Lung microvascular endothelial cell (primary cell): ENCODE measurements at regions not wholly inside any gene's neighbourhood (a gene's known extent, or its start where the extent isn't known, plus 50 kb on each side); places are given as distances from the start of the nearest gene placed in this dataset.

Source experiments
- DNase-seq, 2 donors: peaks; one replicate each; pipeline versions ENCODE4 v3.0.0 to v3.0.0-alpha.2; 2010; ENCODE audit warnings: low read depth in 2 of 2

DNA sequence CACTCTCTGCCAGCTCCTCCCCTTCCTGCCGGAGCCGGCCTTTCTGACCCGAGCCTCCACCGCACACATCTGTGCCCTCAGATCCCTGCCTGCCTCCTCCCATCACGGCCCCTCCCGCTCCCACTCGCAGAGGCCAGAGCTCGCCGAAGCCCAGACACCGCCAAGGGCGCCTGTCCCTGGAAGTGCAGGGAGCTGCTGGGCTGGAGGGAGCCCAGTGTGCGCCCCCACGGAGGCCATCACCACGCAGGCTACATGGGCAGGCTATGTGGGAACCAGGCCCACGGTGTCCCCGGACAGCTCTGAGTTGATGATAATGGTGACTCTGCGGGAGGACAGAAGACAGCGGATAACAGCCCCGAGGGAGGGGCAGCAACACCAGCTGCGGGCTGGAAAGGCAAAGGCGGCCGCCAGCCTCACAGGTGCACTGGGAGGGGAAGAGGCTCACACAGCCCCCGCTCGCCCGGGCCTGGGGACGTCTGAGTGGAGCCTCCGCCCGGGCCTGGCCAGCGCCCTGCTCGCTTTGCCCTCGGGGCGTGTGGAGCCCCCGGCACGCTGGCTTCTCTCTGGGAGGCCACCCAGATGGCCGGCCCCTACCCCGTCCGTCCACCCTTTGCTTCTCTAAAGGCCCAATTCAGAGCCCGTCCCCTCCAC is 154.9 kb downstream of the DLL1 start:
- no peak for DNase-seq

DNA sequence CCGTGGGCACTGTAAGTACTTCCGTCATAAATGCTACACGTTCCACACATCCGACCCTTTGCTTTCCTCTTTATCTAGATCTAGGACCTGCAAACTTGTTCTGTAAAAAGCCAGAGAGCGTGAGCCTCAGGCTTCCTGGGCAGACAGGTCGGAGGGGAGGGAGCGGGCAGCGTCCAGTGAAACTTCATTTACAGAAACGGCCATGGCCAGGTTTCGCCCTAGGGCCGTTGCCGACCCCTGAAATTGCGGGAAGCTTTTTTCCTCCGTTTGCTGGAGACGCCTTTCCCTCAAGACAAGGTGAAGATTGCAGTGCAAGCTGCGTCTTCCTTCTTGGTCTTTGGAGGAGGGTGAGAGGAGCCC is 155.4 kb downstream of the DLL1 start:
- DNase-seq: no peak

DNA sequence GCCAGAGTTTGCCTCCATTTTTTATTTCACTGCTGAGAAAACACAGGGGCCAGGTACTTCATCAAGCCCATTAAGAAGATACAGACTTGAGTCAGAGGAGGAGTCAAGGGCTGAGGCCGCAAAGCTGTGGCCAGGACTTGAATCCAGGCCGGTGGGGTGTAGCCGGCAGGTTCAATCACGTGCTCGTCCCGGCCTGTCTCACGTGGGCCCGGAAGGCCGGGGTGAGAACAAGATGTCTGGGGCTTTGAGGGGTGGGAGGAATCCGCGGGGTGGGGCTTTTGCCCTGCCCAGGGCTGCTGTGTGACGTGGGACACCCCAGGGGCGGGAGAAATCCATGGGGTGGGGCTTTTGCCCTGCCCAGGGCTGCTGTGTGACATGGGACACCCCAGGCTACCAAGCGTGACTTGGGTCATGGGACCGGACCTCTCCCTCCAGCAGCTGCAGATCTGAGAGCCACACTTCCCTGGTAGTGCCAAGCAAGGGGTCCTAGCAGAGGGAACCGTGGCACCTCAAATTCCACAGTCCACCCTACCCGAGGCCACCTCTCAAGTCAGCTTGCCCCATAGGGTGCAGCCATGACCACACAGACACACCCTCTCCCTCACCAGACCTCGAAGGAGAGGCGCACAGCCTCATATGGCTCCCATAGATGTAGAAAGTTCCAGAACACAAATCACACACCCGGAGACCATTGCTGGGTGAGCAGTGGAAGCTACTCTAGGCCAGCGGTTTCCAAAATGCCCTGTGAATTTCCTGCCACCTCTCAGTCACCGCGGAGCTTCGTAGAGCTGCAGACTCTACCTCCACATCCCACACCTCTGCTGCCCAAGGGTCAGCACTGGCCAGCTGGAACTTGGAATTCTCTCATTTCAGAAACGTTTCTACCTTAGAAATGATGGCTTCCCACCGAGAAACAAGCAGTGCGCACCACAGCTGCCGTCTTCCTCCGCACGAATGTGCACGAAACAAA is 156.1 kb downstream of the DLL1 start:
- no peak for DNase-seq

DNA sequence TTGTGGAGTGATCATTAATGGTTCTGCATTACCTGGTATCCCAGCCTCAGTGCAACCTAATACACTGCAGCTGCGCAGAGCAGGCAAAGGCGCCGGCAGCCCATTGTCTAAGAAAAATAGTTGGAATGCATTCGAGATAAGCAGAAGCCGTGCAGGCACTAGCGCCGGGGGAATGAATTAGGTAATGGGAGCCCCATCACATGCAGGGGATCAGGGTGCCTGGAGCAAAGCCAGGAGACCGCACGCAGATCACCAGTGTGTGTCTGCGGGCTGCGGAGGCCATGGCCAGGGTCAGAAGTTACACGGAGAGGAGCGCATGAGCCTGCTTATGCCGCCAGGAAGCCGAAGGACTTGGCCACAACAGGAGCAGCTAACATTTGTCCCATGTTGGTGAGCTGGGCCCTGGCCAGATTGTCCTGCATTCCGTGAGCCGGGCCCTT is 156.8 kb downstream of the DLL1 start:
- no peak for DNase-seq

DNA sequence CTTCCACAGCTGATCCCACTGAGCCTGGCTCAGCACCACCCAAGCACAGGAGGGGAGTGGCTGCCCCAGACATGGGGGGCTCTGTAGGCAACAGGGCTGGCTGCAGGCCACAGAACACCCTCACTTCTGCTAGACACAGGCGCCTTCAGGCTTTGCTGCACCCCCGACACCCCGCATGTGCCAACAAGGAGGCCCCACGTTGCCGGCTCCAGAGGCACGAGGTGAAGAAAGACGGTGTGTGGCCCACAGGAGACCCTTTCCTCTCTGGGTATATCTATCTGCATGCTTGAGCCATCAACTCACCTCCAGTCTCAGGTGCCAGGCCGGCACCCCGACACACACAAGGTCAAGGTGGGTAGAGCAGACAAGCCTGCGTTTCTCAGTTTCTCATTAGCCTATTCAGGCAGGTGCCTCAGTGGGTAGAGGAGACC is 158.3 kb downstream of the DLL1 start:
- DNase-seq: no peak

DNA sequence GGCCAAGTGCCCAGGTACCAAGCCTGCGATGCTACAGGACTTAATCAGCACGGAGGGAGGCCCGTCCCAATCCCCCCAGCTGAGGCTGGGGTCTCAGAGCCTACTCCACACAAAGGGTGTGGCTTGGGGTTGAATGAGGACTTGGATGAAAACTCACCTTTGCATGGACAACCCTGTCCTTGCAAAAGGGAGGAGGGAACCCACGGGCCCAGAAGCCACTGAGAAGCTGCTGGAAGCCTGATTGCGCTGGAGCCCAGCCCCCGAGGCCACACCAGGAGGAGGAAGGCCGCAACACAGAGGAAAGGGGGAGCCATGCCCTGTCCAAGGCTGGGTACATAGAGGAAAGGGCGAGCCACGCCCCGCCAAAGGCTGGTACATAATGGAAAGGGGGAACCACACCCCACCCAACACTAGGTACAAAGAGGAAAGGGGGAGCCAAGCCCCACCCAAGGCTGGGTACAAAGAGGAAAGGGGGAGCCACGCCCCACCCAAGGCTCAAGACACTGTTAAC is 158.8 kb downstream of the DLL1 start:
- no peak for DNase-seq

DNA sequence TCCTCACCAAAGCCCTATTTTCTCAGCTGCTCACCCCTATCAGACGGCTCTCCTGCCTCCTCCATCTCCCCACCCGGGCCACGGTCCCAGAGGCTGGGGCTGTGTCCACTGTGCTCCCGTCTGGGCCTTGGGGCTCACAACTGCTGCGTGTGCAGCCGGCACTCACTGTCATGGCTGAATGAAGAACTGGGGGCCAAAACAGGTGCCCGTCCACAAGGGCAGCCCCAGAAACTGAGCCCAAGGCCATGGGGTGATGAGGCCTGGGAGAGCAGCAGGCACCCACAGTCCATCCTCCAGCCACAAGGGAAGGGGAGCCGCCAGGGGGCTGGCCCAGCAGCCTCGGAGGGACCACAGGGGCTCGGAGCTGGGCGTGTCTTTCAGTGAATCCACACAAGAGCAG is 159.5 kb downstream of the DLL1 start:
- DNase-seq: no peak

DNA sequence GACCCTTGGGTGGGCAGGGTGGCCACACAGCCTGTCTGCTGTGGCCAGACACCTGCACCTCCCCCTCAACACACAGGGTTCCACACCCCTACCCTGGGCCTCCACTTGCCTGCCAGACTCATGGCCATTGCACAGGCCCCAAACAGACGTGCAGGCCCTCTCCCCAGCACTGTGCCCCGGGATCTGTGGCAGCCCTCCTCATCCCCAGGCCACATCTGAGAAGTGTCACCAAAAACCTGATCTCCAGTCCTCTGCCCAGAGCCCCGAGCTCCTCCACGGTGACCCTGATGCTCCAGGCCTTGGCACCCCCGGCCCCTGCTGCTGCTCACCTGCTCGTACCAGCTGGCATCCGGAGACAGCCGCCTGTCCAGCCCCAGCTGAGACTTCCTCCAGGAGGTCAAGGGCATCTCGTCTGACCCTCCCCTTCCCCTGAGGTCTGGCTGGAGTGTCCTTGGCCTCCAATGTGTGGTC is 160.1 kb downstream of the DLL1 start:
- DNase-seq: no peak

DNA sequence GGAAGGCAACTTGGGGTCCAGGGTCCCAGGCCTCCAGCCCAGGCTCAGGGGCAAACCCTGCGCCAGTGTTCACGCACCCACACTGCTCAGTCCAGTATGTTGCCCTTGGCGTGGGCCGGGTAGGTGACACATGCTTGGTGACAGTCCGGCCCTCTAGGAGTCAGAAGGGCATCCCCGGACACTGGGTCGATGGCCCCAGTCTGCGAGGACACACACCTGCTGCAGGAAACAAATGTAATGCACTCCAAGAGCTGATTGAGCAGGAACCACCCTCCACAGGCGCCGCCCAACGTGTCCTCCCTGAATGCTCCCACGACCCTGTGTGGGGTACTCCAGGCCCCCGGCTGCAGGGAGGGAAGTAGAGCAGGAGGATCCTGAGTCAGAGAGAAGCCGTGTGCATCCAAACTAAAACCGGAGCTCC is 160.7 kb downstream of the DLL1 start:
- DNase-seq: no peak

DNA sequence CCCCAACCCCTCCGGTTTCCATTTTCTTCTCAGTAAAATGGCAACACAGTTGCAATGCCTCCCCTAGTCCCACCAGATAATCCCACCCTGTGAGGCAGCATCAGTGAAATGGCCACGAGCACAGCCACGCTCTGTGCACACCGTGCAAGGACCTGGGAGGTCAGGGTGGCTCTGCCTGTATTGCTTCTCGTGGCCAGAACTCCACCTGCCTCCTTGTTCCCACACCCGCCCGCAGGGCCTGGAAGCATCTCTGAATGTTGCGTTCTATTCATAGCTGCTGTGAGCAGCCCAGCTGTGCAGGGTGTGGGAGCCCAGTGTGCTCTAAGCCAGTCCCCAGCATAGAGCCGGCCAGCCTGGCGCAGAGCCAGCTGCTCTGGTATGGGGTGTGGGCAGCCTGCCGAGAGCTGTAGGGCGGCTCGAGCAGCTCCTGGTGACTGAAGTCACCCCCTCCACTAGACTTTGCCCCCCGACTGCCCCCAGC is 161.1 kb downstream of the DLL1 start:
- DNase-seq: peak in 1 of 2 donors; percentile 38

DNA sequence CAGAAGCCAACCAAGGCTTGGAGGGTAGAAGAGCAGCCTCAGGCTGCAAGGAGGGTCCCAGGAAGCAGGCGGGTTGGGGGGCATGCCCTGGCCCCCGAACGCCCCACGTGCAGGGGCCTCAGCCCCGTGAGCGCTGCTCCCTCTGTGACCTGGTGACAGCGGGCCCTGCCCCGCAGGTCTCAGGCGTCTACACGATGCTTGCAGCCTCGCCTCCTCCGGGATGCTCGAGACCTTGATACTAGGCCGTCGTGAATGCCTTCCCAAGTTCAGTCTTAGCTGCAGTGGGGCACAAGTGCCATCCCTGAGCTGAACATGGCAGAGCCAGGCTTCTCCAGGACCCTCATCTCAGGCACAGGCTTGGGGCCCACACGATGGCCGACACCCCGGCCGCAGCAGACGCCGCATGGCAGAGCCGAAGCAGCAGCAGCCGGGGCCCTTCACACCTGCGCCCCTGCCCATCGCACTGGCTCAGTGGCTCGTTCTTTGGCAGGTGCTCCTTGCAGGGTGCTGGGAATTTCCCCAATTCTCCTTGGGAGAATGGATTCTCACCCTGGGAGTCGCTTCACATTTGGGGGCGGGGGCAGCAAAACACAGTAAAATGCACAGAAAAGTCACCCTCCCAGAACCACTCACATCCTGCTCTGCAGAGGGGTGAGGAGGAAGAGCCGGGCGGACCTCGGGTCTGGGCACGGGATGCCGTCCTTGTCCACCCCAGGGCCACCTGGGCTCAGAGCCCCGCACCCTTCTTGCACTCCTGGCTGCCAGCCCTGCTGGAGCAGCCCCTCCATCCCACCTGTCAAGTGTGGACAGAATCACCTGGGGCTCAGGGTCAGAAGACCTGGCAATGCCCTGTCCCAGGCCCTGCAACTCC is 161.8 kb downstream of the DLL1 start:
- no peak for DNase-seq

DNA sequence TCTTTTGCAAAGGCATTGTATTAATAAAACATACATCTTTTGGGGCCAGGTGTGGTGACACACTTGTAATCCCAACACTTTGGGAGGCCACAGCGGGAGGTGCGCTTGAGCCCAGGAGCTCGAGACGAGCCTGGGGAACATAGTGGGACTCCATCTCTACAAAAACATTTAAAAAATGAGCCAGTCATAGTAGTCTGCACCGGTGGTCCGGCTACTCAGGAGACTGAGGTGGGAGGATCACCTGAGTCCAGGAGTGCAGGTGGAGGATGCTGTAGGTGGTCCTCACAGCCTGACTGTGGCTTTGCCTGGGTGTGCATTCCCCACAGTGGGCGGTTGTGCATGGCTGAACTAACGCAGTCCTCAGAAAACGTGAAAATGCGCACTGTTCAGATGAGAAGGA is 162.5 kb downstream of the DLL1 start:
- no peak for DNase-seq

DNA sequence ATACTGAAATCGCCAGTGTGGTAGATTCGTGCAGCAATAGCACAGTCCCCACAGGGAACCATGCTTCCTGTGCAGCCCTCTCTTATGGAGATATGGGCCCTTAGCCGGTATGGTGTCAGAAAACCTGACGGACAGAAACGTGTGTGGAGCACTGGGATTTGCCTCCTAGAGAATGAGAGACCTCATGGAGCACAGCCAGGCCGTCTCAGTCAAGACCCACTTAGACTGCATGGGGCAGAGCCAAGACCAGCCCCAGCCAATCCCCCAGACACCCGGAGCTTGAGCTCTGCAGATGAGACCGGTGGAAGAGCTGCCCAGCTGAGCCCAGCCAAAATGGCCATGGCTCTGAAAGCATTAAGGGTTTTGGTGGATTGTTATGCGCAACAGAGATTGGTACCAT is 163.7 kb downstream of the DLL1 start:
- no peak for DNase-seq

DNA sequence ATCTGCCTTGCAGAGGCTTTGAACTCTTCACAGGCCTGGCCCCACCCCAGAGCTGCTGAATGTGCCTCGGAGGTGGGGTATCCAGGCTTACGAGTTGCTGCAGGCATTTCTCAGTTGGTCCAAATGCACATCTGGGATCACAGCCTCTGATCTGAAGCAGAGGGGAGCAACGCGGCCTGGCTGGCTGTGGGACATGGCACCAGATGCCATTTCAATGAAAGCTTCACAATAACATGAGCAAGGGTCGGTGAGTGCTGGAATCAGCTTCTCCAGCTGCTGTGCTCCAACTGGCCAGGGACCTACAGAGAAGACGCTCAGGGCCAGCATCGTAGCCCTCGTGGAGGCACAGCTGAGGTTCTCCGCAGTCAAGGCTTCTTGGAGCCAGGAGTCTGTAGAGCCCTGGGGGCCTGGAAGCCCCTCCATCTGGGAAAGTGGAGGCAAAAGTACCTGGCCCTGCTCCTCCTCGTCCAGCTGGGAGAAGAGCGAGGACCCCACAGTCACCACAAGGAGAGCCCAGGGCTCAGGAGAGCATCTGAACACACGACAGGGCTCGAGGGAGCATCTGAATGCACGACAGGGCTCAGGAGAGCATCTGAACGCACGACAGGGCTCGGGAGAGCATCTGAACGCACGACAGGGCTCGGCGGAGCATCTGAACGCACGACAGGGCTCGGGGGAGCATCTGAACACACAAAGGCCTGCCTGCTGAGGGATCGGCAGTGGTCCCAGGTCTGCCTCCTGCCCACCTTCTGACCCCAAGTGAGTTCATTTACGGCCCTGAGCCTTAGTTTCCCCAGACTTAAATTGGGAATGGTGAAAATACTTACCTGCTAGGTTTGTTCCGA is 165.2 kb downstream of the DLL1 start:
- no peak for DNase-seq

DNA sequence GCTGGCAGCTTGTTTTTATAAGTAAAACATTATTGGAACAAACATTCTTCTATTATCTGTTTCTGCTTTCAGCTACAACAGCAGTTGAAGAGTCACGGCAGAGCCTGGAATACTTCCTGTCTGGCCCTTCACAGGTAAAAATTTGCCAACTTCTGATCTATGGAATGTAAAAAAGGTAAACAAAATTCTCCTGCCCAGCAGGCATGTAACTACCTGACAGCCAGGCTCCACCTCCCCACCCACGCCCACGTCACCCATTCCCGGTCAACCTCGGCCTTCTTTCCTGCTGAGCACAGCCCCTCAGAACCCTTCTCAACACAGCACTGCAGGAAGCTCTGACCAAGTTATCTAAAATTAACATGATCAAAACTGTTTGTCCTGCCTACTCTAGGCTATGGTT is 166.0 kb downstream of the DLL1 start:
- DNase-seq: no peak

DNA sequence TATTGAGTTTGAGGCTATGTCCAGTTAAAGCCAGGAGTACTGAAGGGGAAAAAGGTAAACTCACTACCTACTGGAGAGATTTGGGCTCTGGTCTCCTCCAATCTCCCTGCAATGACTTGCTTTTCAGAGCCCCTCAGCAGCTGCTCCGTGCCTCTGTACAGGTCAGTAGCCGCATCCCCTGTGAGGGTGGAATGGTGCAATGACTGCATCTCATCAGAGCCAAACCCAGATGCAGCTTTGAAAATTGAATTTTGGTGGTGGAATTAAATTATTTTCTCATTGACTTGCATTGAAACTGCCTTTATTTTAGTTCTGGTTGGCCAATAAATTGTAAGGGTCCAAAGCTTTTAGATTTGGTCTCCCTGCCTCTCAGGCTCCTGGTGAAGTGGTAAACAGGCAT is 166.7 kb downstream of the DLL1 start:
- DNase-seq: no peak

DNA sequence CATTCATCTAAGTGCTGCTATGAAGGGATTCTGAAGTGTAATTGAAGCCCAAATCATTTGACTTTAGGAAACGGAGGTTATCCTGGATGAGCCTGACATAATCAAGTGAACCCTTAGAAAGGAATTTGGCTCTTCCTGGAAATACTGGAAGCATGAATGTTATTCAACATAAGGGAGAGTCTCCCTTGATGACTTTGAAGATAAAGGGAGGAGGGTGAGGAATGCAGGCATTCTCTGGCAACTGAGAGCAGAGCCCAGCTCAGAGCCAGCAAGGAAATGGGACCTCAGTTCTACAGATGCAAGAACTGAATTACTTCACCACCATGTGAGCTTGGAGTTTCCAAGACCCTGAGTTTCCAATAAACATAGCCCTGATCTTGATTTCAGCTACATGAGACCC is 168.2 kb downstream of the DLL1 start:
- peak in 1 of 2 donors; percentile 25 for DNase-seq

DNA sequence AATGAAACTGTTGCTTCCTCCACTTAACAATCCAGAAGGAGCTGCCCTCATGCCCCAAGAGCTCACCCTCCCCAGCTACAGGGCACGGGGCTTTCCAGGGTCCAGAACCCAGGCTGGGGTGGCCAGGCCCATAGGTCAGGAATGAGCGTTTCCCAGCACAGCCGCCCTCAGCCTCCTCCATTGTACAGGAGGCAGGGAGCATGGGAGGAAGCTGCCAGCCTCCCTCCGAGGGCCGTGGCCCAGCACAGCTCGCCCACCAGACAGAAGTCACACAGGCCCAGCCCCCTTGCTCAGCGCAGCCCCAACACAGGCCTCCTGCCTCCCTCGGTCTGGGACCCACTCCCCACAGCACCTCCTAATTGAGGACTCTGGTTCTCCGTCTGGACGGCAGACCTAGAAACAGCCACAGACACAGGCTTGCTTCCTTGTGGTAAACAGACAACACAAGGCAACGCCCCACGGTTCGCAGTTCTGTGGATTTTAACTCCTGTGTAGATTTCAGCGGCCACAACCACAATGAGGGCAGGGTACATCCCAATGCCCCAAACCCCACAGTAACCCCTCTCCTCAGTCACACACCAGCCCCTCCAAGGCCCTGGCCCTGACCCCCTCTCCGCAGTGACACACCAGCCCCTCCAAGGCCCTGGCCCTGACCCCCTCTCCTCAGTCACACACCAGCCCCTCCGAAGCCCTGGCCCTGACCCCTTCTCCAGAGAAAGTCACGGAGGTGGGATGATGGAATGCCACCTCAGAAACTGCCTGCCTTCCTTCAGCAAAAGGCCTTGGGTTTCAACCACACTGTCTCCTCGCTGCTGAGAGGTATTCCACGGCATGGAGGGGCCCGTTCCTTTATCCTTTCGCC is 173.5 kb downstream of the DLL1 start:
- no peak for DNase-seq

DNA sequence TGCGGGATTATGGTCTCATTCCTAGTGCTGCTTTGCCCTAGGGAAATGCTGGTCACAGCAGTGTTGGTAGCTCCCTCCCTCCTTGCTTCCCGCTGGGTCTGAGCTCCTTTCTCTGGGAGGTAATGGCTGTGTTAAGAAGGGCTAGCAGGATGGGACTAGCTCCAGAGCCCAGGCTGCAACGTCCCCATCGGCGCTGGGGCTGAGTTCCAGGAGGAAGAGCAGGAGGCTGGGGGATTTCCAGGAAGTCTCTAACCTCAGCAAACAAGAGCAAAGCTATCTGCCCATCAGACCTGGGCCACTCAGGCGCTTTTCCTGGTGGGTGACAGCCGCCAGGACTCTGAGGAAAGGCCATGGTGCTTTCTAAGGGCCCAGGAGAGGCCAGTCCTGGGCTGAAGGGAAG is 174.2 kb downstream of the DLL1 start:
- DNase-seq: no peak
